ENCODE measurements at regions not wholly inside any gene's neighbourhood (a gene's known extent, or its start where the extent isn't known, plus 50 kb on each side); places are given as distances from the start of the nearest gene placed in this dataset.

- TF ChIP-seq CTCF (IDR thresholded peaks at IDR 0.05; ENCODE audit: low read depth, low read length, poor library complexity, severe bottlenecking) (no peak), EZH2phosphoT487 (IDR thresholded peaks at IDR 0.05; ENCODE audit: borderline replicate concordance, low read length) (no peak)
These were observed 106.8 kb downstream of the HHIPL2 start for GRCh38 chr1:222441066-222441465.
